H1 (cell line): ENCODE measurements at regions not wholly inside any gene's neighbourhood (a gene's known extent, or its start where the extent isn't known, plus 50 kb on each side); places are given as distances from the start of the nearest gene placed in this dataset.
A peak's percentile ranks its signal among the peaks of the same experiment; 100 is the strongest.

ENCODE experiments used
- CTCF ChIA-PET: fragments of 300-600 bp; sonication (Branson Sonifier 250); formaldehyde crosslinking; loops from one replicate; lab custom pipeline; 2021; ENCODE audit not compliant: partially characterized antibody; lab: Charles Lee
- POLR2A ChIA-PET: fragments of 300-600 bp; sonication (Branson Sonifier 250); formaldehyde crosslinking; loops from one replicate; lab custom pipeline; 2021; ENCODE audit warnings: inconsistent platforms; ENCODE audit not compliant: partially characterized antibody; lab: Charles Lee
- DNase-seq, 2 experiments: peaks; one replicate each; pipeline versions ENCODE4 v3.0.0 to v3.0.0-alpha.2; 2010 to 2022; ENCODE audit warnings: low spot score in 2 of 2, low read depth in 1 of 2, mixed read lengths in 1 of 2
- FAIRE-seq: peaks from 2 replicates; lab custom pipeline; 2011; peaks lifted over from hg19 to GRCh38; lab: Jason Lieb, UNC
- H2AFZ ChIP-seq: 2 replicates; pipeline ENCODE4 v1.8.1; 2012; ENCODE audit warnings: low read length, inconsistent platforms
- H2AK5ac ChIP-seq: 2 replicates; pipeline ENCODE4 v1.6.1; 2013; ENCODE audit warnings: low read depth, low read length
- H2BK120ac ChIP-seq: replicated peaks from 2 replicates; pipeline ENCODE3; 2013; ENCODE audit warnings: low read depth, low read length, inconsistent platforms
- H2BK12ac ChIP-seq: 2 replicates; pipeline ENCODE4 v1.6.1; 2013; ENCODE audit warnings: low read depth, low read length
- H2BK15ac ChIP-seq: 2 replicates; pipeline ENCODE4 v1.6.1; 2013; ENCODE audit warnings: low read length
- H2BK20ac ChIP-seq: 2 replicates; pipeline ENCODE4 v1.6.1; 2013; ENCODE audit warnings: low read length
- H2BK5ac ChIP-seq: 2 replicates; pipeline ENCODE4 v1.6.1; 2013; ENCODE audit warnings: low read depth, low read length
- H3K14ac ChIP-seq: 2 replicates; pipeline ENCODE4 v1.6.1; 2013; ENCODE audit warnings: inconsistent platforms; ENCODE audit not compliant: insufficient read length
- H3K18ac ChIP-seq: 2 replicates; pipeline ENCODE4 v1.6.1; 2013; ENCODE audit warnings: low read length; ENCODE audit errors: extremely low read depth
- H3K23ac ChIP-seq: 2 replicates; pipeline ENCODE4 v1.6.1; 2013; ENCODE audit warnings: inconsistent platforms; ENCODE audit not compliant: insufficient read length
- H3K23me2 ChIP-seq: 2 replicates; pipeline ENCODE4 v1.6.1; 2013; ENCODE audit warnings: low read depth, low read length
- H3K27ac ChIP-seq: 2 replicates; pipeline ENCODE4 v1.6.1; 2011; ENCODE audit warnings: low read depth, low read length, inconsistent platforms
- H3K27me3 ChIP-seq, 4 experiments: replicated peaks in 1 of 4; 1 replicate in 1 of 4; 2 replicates in 3 of 4; pipeline versions ENCODE4 v1.6.1 to v1.8.1; 2011 to 2013; ENCODE audit warnings: low read length in 3 of 4, mild to moderate bottlenecking in 3 of 4, inconsistent platforms in 2 of 4, mixed read lengths in 2 of 4, moderate library complexity in 1 of 4; ENCODE audit not compliant: control insufficient read depth in 3 of 4, insufficient read depth in 3 of 4; ENCODE audit errors: extremely low read depth in 1 of 4
- H3K36me3 ChIP-seq, 4 experiments: 2 replicates each; pipeline versions ENCODE4 v1.6.1 to v1.8.1; 2011 to 2013; ENCODE audit warnings: mild to moderate bottlenecking in 4 of 4, low read length in 3 of 4, moderate library complexity in 2 of 4, control low read depth in 1 of 4, inconsistent platforms in 1 of 4; ENCODE audit not compliant: insufficient read depth in 4 of 4, control insufficient read depth in 2 of 4
- H3K4ac ChIP-seq: replicated peaks from 2 replicates; pipeline ENCODE3; 2013; ENCODE audit warnings: low read length, low read depth, mixed read lengths, inconsistent platforms; ENCODE audit not compliant: insufficient read length
- H3K4me1 ChIP-seq, 4 experiments: replicated peaks in 1 of 4; 1 replicate in 1 of 4; 2 replicates in 3 of 4; pipeline versions ENCODE4 v1.6.1 to v1.8.1; 2011 to 2013; ENCODE audit warnings: low read length in 3 of 4, inconsistent platforms in 2 of 4, mixed read lengths in 1 of 4; ENCODE audit not compliant: insufficient read depth in 4 of 4, control insufficient read depth in 3 of 4
- H3K4me2 ChIP-seq, 2 experiments: 2 replicates each; pipeline versions ENCODE4 v1.6.1 to v1.8.1; 2011 to 2013; ENCODE audit warnings: low read depth in 2 of 2, low read length in 2 of 2, control low read depth in 1 of 2, inconsistent platforms in 1 of 2, mild to moderate bottlenecking in 1 of 2; ENCODE audit not compliant: insufficient read depth in 1 of 2
- H3K4me3 ChIP-seq, 4 experiments: fragments of 200-600, 300-600 bp in 1 of 4; sonication (generic), shearing (Covaris generic), sonication (Bioruptor Twin) in 1 of 4; 2 replicates each; pipeline versions ENCODE4 v1.5.1 to v1.8.1; 2011 to 2016; ENCODE audit warnings: low read length in 4 of 4, low read depth in 3 of 4, control low read depth in 2 of 4, inconsistent platforms in 2 of 4, mild to moderate bottlenecking in 2 of 4, mixed read lengths in 1 of 4, moderate library complexity in 1 of 4; ENCODE audit not compliant: insufficient read depth in 2 of 4; ENCODE audit errors: extremely low read depth in 1 of 4
- H3K56ac ChIP-seq: replicated peaks from 2 replicates; pipeline ENCODE3; 2013; ENCODE audit warnings: low read depth, mild to moderate bottlenecking, mixed read lengths, low read length, inconsistent platforms; ENCODE audit not compliant: insufficient read length
- H3K79me1 ChIP-seq: 2 replicates; pipeline ENCODE4 v1.6.1; 2013; ENCODE audit warnings: low read depth, low read length, control low read depth
- H3K79me2 ChIP-seq, 2 experiments: 2 replicates each; pipeline versions ENCODE4 v1.6.1 to v1.8.1; 2012 to 2013; ENCODE audit warnings: low read length in 2 of 2, mild to moderate bottlenecking in 2 of 2, inconsistent platforms in 1 of 2; ENCODE audit not compliant: insufficient read depth in 2 of 2, control insufficient read depth in 1 of 2
- H3K9ac ChIP-seq, 4 experiments: replicated peaks in 1 of 4; 1 replicate in 1 of 4; 2 replicates in 3 of 4; pipeline versions ENCODE4 v1.6.1 to v1.8.1; 2011 to 2013; ENCODE audit warnings: low read depth in 3 of 4, low read length in 3 of 4, control low read depth in 2 of 4, mild to moderate bottlenecking in 2 of 4, moderate library complexity in 2 of 4, inconsistent platforms in 1 of 4; ENCODE audit errors: extremely low read depth in 1 of 4
- H3K9me3 ChIP-seq, 2 experiments: 2 replicates each; pipeline versions ENCODE4 v1.6.1 to v1.8.1; 2012 to 2013; ENCODE audit warnings: mild to moderate bottlenecking in 2 of 2, moderate library complexity in 2 of 2, control low read depth in 1 of 2, inconsistent platforms in 1 of 2, low read depth in 1 of 2, low read length in 1 of 2, mixed read lengths in 1 of 2; ENCODE audit not compliant: insufficient read depth in 2 of 2
- H4K20me1 ChIP-seq, 2 experiments: replicated peaks in 1 of 2; 2 replicates each; pipeline versions ENCODE3 to v1.8.1; 2011 to 2013; ENCODE audit warnings: inconsistent platforms in 2 of 2, low read length in 2 of 2, mild to moderate bottlenecking in 1 of 2; ENCODE audit not compliant: insufficient read depth in 2 of 2, control insufficient read depth in 1 of 2
- H4K5ac ChIP-seq: 2 replicates; pipeline ENCODE4 v1.6.1; 2013; ENCODE audit warnings: low read length, low read depth, mixed read lengths, inconsistent platforms; ENCODE audit not compliant: insufficient read length
- H4K8ac ChIP-seq: 2 replicates; pipeline ENCODE4 v1.8.0; 2013; ENCODE audit warnings: mild to moderate bottlenecking, moderate library complexity, low read length, inconsistent platforms; ENCODE audit not compliant: insufficient read depth; ENCODE audit errors: extremely low read depth
- H4K91ac ChIP-seq: replicated peaks from 2 replicates; pipeline ENCODE3; 2013; ENCODE audit warnings: low read length, mixed read lengths, inconsistent platforms; ENCODE audit not compliant: insufficient read length
- BACH1 ChIP-seq: IDR thresholded peaks from 2 replicates; pipeline ENCODE4 v1.6.1; 2012; ENCODE audit warnings: low read length, improper control_type of control experiment
- CEBPB ChIP-seq: IDR thresholded peaks from 2 replicates; pipeline ENCODE4 v1.6.1; 2012; ENCODE audit warnings: low read depth, low read length
- MAFK ChIP-seq: IDR thresholded peaks from 2 replicates; pipeline ENCODE4 v1.6.1; 2012; ENCODE audit warnings: low read depth, mild to moderate bottlenecking, improper control_type of control experiment, low read length
- PHF8 ChIP-seq: fragments of 200-600 bp; sonication (generic); conservative IDR thresholded peaks from 2 replicates; pipeline ENCODE4 v1.7.1; 2012; ENCODE audit warnings: low read depth, mild to moderate bottlenecking, inconsistent platforms, low read length, moderate library complexity
- WGBS, 2 experiments: shearing (Covaris generic) in 1 of 2; methylation state at CpG; one replicate each; pipeline versions ENCODE4 v1.1.6 to v1.1.7; 2013 to 2015; ENCODE audit warnings: low lambda C conversion rate in 2 of 2, mixed read lengths in 2 of 2, inconsistent platforms in 1 of 2, low coverage in 1 of 2, missing lambda C conversion rate in 1 of 2; ENCODE audit not compliant: insufficient replicate concordance in 2 of 2, insufficient coverage in 1 of 2, insufficient read length in 1 of 2; ENCODE audit errors: extremely low coverage in 1 of 2, missing lambda C conversion rate in 1 of 2; 5-methylcytosine and 5-hydroxymethylcytosine counted together

- no peak overlapping the region for H4K91ac ChIP-seq
- no peak overlapping the region for H2BK15ac ChIP-seq
- no peak overlapping the region for H2BK12ac ChIP-seq
- POLR2A ChIA-PET = interaction anchor here (1.9 kb wide), 1 partner anchor 16 kb away, joined by 4 read pairs; no protein-coding TSS in a partner anchor
- 86% methylated on average over 6 of the region's 6 CpGs; no CpG with 5 or more reads in 1 of the 2 experiments for WGBS, 2 experiments
- no peak overlapping the region for H3K56ac ChIP-seq
- no peaks in the 10 kb centered on the region for H3K9me3 ChIP-seq
- no peak overlapping the region for H3K14ac ChIP-seq
- no peak overlapping the region for H2AFZ ChIP-seq
- H3K4me1 ChIP-seq = no peaks in the 10 kb centered on the region; a peak in 3 of 7 replicates
- no peak overlapping the region for H2BK5ac ChIP-seq
- H3K79me2 ChIP-seq = no peaks in the 10 kb centered on the region
- H2BK120ac ChIP-seq = no peak overlapping the region
- H2BK20ac ChIP-seq = no peak overlapping the region
- CTCF ChIA-PET = interaction anchor here (1.0 to 18.3 kb wide), 14 partner anchors 11 to 440 kb away, joined by 3 to 266 read pairs (median 4); a partner anchor contains a TSS
- H3K36me3 ChIP-seq = no peaks in the 10 kb centered on the region
- H3K27me3 ChIP-seq = no peaks in the 10 kb centered on the region
- DNase-seq = no peak
- H2AK5ac ChIP-seq = no peak overlapping the region
- no peak overlapping the region for H3K23ac ChIP-seq
- no peaks in the 10 kb centered on the region for H3K79me1 ChIP-seq
- no peak overlapping the region for H4K5ac ChIP-seq
- H3K4ac ChIP-seq = peak overlapping the region; percentile 35
- no peak overlapping the region for H3K4me3 ChIP-seq
- no peak overlapping the region for H3K27ac ChIP-seq
- no peak overlapping the region for H4K8ac ChIP-seq
- no peaks in the 10 kb centered on the region for H3K23me2 ChIP-seq
- no peak overlapping the region for H3K4me2 ChIP-seq
- H3K9ac ChIP-seq = no peak overlapping the region
- no peak overlapping the region for H3K18ac ChIP-seq
- H4K20me1 ChIP-seq = peaks cover 0 to 4% of the 10 kb centered on the region in 2 experiments
- no peak for FAIRE-seq
- TF ChIP-seq PHF8 = no peak
- no peak for TF ChIP-seq BACH1
- TF ChIP-seq MAFK = no peak
- no peak for TF ChIP-seq CEBPB
These were observed 58.7 kb downstream of the RMI2 start for GRCh38 chr16:11403920-11404319.
